Subcutaneous abdominal adipose tissue (tissue), 5 donors: ENCODE measurements at regions not wholly inside any gene's neighbourhood (a gene's known extent, or its start where the extent isn't known, plus 50 kb on each side); places are given as distances from the start of the nearest gene placed in this dataset.

Source experiments
- H3K27ac ChIP-seq: one replicate; pipeline ENCODE4 v1.7.0; 2013; ENCODE audit warnings: low read depth, mild to moderate bottlenecking, inconsistent platforms, low read length, moderate library complexity
- H3K27me3 ChIP-seq, 5 donors: one replicate each; pipeline ENCODE4 v1.7.0; 2013; ENCODE audit warnings: low read length in 5 of 5, inconsistent platforms in 1 of 5; ENCODE audit not compliant: control insufficient read depth in 5 of 5, insufficient read depth in 4 of 5
- H3K36me3 ChIP-seq, 5 donors: one replicate each; pipeline ENCODE4 v1.7.0; 2013; ENCODE audit warnings: low read length in 5 of 5; ENCODE audit not compliant: control insufficient read depth in 5 of 5, insufficient read depth in 5 of 5
- H3K4me1 ChIP-seq, 5 donors: one replicate each; pipeline ENCODE4 v1.7.0; 2013; ENCODE audit warnings: low read length in 5 of 5, mild to moderate bottlenecking in 3 of 5, moderate library complexity in 1 of 5; ENCODE audit not compliant: control insufficient read depth in 5 of 5, insufficient read depth in 5 of 5
- H3K4me3 ChIP-seq, 5 donors: one replicate each; pipeline ENCODE4 v1.7.0; 2013; ENCODE audit warnings: low read length in 5 of 5, low read depth in 1 of 5
- H3K9ac ChIP-seq, 5 donors: one replicate each; pipeline ENCODE4 v1.7.0; 2013; ENCODE audit warnings: low read length in 5 of 5, mild to moderate bottlenecking in 4 of 5, moderate library complexity in 3 of 5
- H3K9me3 ChIP-seq, 5 donors: one replicate each; pipeline ENCODE4 v1.7.0; 2013; ENCODE audit warnings: low read length in 5 of 5; ENCODE audit not compliant: control insufficient read depth in 5 of 5
- donor health status: healthy.
- donor health status: healthy.
- donor health status: healthy.
- donor health status: healthy.
- donor health status: healthy.

DNA sequence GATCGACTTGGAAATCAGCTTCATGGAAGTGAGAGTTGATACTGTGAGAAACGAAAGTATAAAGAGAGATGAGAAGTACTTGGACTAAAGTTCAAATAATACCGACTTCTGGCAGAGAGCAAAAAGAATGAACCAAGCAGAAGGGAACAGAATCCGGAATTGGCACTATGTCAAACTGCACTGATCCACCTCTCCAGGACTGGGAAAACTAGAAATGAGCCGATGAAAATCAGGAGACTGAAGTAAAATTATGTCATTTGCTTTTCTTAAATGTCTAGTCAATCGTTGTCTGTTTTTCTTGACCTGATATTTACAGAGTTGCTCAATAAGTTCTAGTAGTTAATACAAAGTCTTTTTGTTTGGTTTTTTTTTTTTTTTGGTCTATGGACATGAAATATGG lies 163.0 kb upstream of the FOXG1 start:
- no peaks in the 10 kb centered on the region for H3K27me3 ChIP-seq
- H3K4me1 ChIP-seq: peaks cover 0 to 5% (median 0%) of the 10 kb centered on the region in 5 donors
- H3K27ac ChIP-seq: no peak overlapping the region
- no peaks in the 10 kb centered on the region for H3K36me3 ChIP-seq
- peak overlapping the region in 1 of 5 donors; percentile 13 for H3K4me3 ChIP-seq
- H3K9ac ChIP-seq: no peak overlapping the region
- no peaks in the 10 kb centered on the region for H3K9me3 ChIP-seq

GRCh38 chr14:28607661-28608060 lies 158.9 kb upstream of the FOXG1 start:
- Histone ChIP-seq H3K4me1 (peaks cover 0 to 5% (median 0%) of the 10 kb centered on the region in 5 donors), H3K4me3 (no peak overlapping the region), H3K36me3 (no peaks in the 10 kb centered on the region), H3K27me3 (no peaks in the 10 kb centered on the region), H3K9me3 (no peaks in the 10 kb centered on the region), H3K9ac (no peak overlapping the region), H3K27ac (no peak overlapping the region)

DNA sequence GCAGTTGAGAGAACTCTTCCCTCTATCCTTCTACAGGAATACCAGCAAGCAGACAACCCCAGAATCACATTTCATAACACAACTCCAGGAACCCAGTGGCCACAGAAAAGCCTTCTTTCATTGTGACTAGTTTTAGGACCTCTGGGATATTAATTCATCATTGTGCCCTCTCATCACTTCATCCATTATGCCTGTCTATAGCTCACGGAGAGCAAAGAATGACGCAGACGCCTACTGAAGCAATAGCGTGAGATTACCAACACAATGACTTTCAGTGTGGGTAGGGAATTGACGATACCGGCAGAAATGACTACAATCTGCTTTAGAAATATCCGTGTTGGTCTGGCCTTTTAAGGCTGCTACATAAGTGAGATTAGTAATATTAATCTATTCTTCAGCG lies 158.1 kb upstream of the FOXG1 start:
- Histone ChIP-seq H3K27me3 (no peaks in the 10 kb centered on the region), H3K27ac (no peak overlapping the region), H3K4me1 (peaks cover 0 to 3% (median 0%) of the 10 kb centered on the region in 5 donors), H3K36me3 (no peaks in the 10 kb centered on the region), H3K9ac (no peak overlapping the region), H3K9me3 (no peaks in the 10 kb centered on the region), H3K4me3 (no peak overlapping the region)

GRCh38 chr14:28608851-28609828 lies 157.4 kb upstream of the FOXG1 start:
- Histone ChIP-seq H3K27ac (no peak overlapping the region), H3K9ac (no peak overlapping the region), H3K4me1 (no peaks in the 10 kb centered on the region), H3K9me3 (no peaks in the 10 kb centered on the region), H3K4me3 (no peak overlapping the region), H3K36me3 (no peaks in the 10 kb centered on the region), H3K27me3 (no peaks in the 10 kb centered on the region)

DNA sequence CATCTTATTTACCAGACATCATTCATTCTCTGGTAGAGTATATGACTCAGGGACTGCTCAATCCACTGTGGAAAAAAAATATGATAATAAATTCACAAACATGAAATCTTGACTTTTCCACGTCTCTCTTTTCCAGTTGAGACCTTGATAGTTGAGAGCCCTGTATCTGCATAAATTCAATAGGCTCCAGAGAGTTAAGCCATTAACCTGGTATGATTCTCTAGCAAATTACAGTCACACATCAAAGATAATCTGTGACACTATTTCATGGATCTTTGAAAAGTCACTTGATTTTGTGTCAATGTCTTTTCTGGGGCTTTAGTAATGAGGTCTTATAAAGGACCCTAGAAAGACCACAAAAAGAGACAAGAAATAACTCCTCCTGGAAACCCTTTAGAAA lies 154.2 kb upstream of the FOXG1 start:
- Histone ChIP-seq H3K9me3 (no peaks in the 10 kb centered on the region), H3K4me1 (no peaks in the 10 kb centered on the region), H3K36me3 (no peaks in the 10 kb centered on the region), H3K4me3 (no peak overlapping the region), H3K27ac (no peak overlapping the region), H3K9ac (no peak overlapping the region), H3K27me3 (no peaks in the 10 kb centered on the region)

- Histone ChIP-seq H3K36me3 (no peaks in the 10 kb centered on the region), H3K9ac (no peak overlapping the region), H3K27me3 (no peaks in the 10 kb centered on the region), H3K4me3 (no peak overlapping the region), H3K9me3 (no peaks in the 10 kb centered on the region), H3K27ac (no peak overlapping the region), H3K4me1 (no peaks in the 10 kb centered on the region)
These were observed 153.1 kb upstream of the FOXG1 start for GRCh38 chr14:28613532-28613931.

DNA sequence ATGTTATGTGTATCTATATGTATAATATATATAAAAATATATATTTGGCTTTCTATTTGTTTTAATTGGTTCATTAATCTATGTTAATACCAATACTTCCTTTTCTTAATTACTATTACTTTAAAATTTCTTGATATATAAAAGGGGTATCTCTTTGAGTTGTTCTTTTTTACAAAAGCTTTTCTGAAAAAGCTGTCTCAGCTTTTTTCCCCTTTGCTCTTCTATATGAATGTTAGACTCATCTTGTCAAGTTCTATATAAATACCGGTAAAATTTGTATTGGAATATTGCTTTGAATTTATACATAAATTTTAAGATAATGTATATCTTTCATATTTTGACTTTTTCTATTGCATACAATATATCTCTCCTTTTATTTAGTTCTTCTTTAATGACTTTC lies 139.8 kb upstream of the FOXG1 start:
- H3K36me3 ChIP-seq: no peaks in the 10 kb centered on the region
- H3K27ac ChIP-seq: no peak overlapping the region
- H3K27me3 ChIP-seq: no peaks in the 10 kb centered on the region
- no peak overlapping the region for H3K9ac ChIP-seq
- no peaks in the 10 kb centered on the region for H3K4me1 ChIP-seq
- peaks cover 0 to 3% (median 0%) of the 10 kb centered on the region in 5 donors for H3K9me3 ChIP-seq
- no peak overlapping the region for H3K4me3 ChIP-seq

GRCh38 chr14:28629328-28630004 lies 137.1 kb upstream of the FOXG1 start:
- peaks cover 0 to 4% (median 0%) of the 10 kb centered on the region in 5 donors for H3K27me3 ChIP-seq
- no peaks in the 10 kb centered on the region for H3K4me1 ChIP-seq
- no peak overlapping the region for H3K27ac ChIP-seq
- H3K9me3 ChIP-seq: peaks cover 0 to 4% (median 0%) of the 10 kb centered on the region in 5 donors
- no peak overlapping the region for H3K9ac ChIP-seq
- no peak overlapping the region for H3K4me3 ChIP-seq
- H3K36me3 ChIP-seq: no peaks in the 10 kb centered on the region

DNA sequence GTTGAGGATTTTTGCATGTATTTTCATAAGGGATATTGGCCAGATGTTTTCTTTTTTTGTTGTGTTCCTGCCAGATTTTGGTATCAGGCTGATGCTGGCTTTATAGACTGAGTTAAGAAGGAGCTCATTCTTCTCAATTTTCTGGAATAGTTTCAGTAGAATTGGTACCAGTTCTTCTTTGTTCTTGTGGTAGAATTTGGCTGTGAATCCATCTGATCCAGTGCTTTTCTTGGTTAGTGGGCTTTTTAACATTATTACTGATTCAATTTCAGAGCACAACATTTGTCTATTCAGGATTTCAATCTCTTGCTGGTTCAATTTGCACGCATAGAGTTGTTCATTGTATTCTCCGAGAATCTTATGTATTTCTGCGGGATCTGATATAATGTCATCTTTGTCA lies 136.5 kb upstream of the FOXG1 start:
- Histone ChIP-seq H3K9ac (no peak overlapping the region), H3K36me3 (no peaks in the 10 kb centered on the region), H3K4me3 (no peak overlapping the region), H3K9me3 (peaks cover 0 to 4% (median 0%) of the 10 kb centered on the region in 5 donors), H3K27ac (no peak overlapping the region), H3K27me3 (peaks cover 0 to 4% (median 0%) of the 10 kb centered on the region in 5 donors), H3K4me1 (no peaks in the 10 kb centered on the region)

- H3K36me3 ChIP-seq: no peaks in the 10 kb centered on the region
- no peak overlapping the region for H3K4me3 ChIP-seq
- H3K4me1 ChIP-seq: no peaks in the 10 kb centered on the region
- H3K9me3 ChIP-seq: peaks cover 0 to 4% (median 0%) of the 10 kb centered on the region in 5 donors
- no peak overlapping the region for H3K9ac ChIP-seq
- H3K27me3 ChIP-seq: peaks cover 0 to 4% (median 0%) of the 10 kb centered on the region in 5 donors
- H3K27ac ChIP-seq: no peak overlapping the region
These were observed 131.2 kb upstream of the FOXG1 start for GRCh38 chr14:28635387-28635786.
